Suprapubic skin (tissue), 4 donors: ENCODE measurements at regions not wholly inside any gene's neighbourhood (a gene's known extent, or its start where the extent isn't known, plus 50 kb on each side); places are given as distances from the start of the nearest gene placed in this dataset.

ENCODE experiments used
- DNase-seq, 2 donors: peaks; one replicate each; pipeline ENCODE4 v3.0.0-alpha.2; 2019; ENCODE audit warnings: low spot score in 2 of 2
- H3K27ac ChIP-seq: fragments of 200-600 bp; sonication (generic); one replicate; pipeline ENCODE4 v1.5.1; 2019
- H3K27me3 ChIP-seq: fragments of 200-600 bp; sonication (generic); one replicate; pipeline ENCODE4 v1.5.1; 2019
- H3K36me3 ChIP-seq: fragments of 200-600 bp; sonication (generic); one replicate; pipeline ENCODE4 v1.5.1; 2019
- H3K4me1 ChIP-seq: fragments of 200-600 bp; sonication (generic); one replicate; pipeline ENCODE4 v1.5.1; 2019
- H3K4me3 ChIP-seq: fragments of 200-600 bp; sonication (generic); one replicate; pipeline ENCODE4 v1.5.1; 2019; ENCODE audit warnings: mild to moderate bottlenecking
- H3K9me3 ChIP-seq: fragments of 200-600 bp; sonication (generic); one replicate; pipeline ENCODE4 v1.5.1; 2019
- CTCF ChIP-seq, 2 donors: fragments of 200-600 bp in 1 of 2; fragments of 450-650 bp in 1 of 2; sonication (generic) in 1 of 2; IDR thresholded peaks; one replicate each; pipeline ENCODE4 v1.5.1; 2016 to 2019; ENCODE audit warnings: antibody characterized with exemption in 2 of 2, mild to moderate bottlenecking in 1 of 2, moderate library complexity in 1 of 2
- EP300 ChIP-seq: sonication (generic); formaldehyde crosslinking; IDR thresholded peaks from one replicate; pipeline ENCODE4 v1.6.1; 2017; ENCODE audit warnings: antibody characterized with exemption
- POLR2A ChIP-seq, 2 donors: fragments of 450-650 bp; IDR thresholded peaks; one replicate each; pipeline ENCODE4 v1.6.1; 2017; ENCODE audit warnings: antibody characterized with exemption in 2 of 2, mild to moderate bottlenecking in 2 of 2, moderate library complexity in 2 of 2
- POLR2AphosphoS5 ChIP-seq, 3 donors: sonication (generic); formaldehyde crosslinking; IDR thresholded peaks; one replicate each; pipeline ENCODE4 v1.6.1; 2017; ENCODE audit warnings: antibody characterized with exemption in 3 of 3
- WGBS: methylation state at CpG from one replicate; pipeline ENCODE4 v1.1.5; 2018; 5-methylcytosine and 5-hydroxymethylcytosine counted together

- no peak for TF ChIP-seq POLR2AphosphoS5 (IDR thresholded peaks at IDR 0.05)
- no peak for TF ChIP-seq EP300
- TF ChIP-seq CTCF (IDR thresholded peaks at IDR 0.05), result no peak
- TF ChIP-seq POLR2A (IDR thresholded peaks at IDR 0.05), result no peak
- peaks cover 3% of the 10 kb centered on the region for H3K4me1 ChIP-seq
- no peaks in the 10 kb centered on the region for H3K9me3 ChIP-seq
- no peak overlapping the region for H3K27ac ChIP-seq
- no peak overlapping the region for H3K4me3 ChIP-seq
- no peaks in the 10 kb centered on the region for H3K27me3 ChIP-seq
- DNase-seq, result no peak
- 81% methylated on average over 10 of the region's 10 CpGs for WGBS
- no peaks in the 10 kb centered on the region for H3K36me3 ChIP-seq
Measured at GRCh38 chr18:76544511-76545345, 49.7 kb upstream of the ZNF516 start.
